ENCODE measurements at regions not wholly inside any gene's neighbourhood (a gene's known extent, or its start where the extent isn't known, plus 50 kb on each side); places are given as distances from the start of the nearest gene placed in this dataset.

- H3K36me3 ChIP-seq (ENCODE audit: control insufficient read depth, insufficient read depth, low read length) = no peaks in the 10 kb centered on the region
- no peak overlapping the region for H3K9ac ChIP-seq (ENCODE audit: low read length)
- H3K27me3 ChIP-seq (ENCODE audit: control insufficient read depth, insufficient read depth, low read length) = no peaks in the 10 kb centered on the region
- H3K4me1 ChIP-seq (ENCODE audit: control insufficient read depth, insufficient read depth, low read length) = no peaks in the 10 kb centered on the region
- H3K4me3 ChIP-seq (ENCODE audit: low read length) = no peak overlapping the region
- H3K9me3 ChIP-seq (ENCODE audit: control insufficient read depth, low read length) = no peaks in the 10 kb centered on the region
Measured at GRCh38 chr3:105957722-105958121, 88.9 kb upstream of the CBLB start.

DNA sequence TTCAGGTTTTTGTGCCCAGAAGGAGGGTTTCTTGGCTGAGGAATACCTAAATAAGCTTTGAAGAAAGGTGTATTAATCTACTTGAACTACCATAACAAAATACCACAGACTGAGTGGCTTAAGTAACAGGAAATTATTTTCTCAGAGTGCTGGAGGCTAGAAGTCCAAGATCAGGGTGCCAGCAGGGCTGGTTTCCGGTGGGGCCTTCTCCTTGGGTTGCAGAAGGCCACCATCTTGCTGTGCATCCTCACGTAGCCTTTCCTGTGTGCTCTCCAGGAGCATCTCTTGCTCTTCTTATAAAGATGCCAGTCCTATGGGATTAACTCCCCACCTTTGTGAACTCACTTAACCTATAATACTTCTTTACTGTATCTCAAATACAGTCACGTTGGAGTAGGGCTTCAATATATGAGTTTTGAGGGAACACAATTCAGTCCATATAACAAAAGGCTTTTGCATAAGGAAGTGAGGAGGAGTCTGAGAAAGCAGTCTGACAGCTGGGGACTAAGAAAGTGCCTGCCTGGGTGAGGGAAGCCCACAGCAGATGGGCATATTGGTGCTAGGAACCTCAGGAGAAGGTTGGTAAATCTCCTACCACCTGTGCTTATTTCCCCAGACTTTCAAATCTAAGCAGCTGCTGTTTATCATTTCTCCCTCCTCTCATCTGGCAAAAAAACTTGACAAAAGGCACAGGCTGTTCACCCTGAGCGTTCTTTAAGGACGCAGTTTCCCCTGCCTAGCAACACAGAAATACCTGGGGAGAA is 89.6 kb upstream of the CBLB start:
- no peaks in the 10 kb centered on the region for H3K9me3 ChIP-seq (ENCODE audit: control insufficient read depth, low read length)

DNA sequence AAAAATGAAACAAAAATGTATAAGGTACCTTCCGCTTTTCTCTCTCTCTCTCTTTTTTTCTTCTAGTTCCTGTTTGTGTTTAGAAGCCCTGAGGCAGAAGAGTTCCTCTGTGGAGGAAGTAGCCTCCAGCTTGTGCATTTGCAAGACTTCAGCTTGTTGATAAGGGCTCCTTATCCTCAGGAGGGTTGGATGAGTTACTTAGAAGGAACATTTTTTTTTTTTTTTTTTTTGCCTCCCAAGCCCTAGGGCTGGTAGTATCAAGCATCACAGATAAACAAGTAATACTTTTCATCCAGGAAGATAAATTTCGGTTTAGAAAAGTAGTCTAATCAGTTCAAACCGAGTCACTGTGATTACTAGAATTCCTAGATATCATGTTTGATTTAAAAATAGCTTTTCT is 91.0 kb upstream of the CBLB start:
- Histone ChIP-seq H3K4me3 (ENCODE audit: low read length) (no peak overlapping the region), H3K27me3 (ENCODE audit: control insufficient read depth, insufficient read depth, low read length) (no peaks in the 10 kb centered on the region), H3K9me3 (ENCODE audit: control insufficient read depth, low read length) (no peaks in the 10 kb centered on the region), H3K36me3 (ENCODE audit: control insufficient read depth, insufficient read depth, low read length) (no peaks in the 10 kb centered on the region), H3K4me1 (ENCODE audit: control insufficient read depth, insufficient read depth, low read length) (no peaks in the 10 kb centered on the region), H3K9ac (ENCODE audit: low read length) (no peak overlapping the region)

More for the DNA sequence above, 89.6 kb upstream of the CBLB start:
- no peak overlapping the region for H3K4me3 ChIP-seq (ENCODE audit: low read length)
- H3K36me3 ChIP-seq (ENCODE audit: control insufficient read depth, insufficient read depth, low read length) = no peaks in the 10 kb centered on the region
- H3K9ac ChIP-seq (ENCODE audit: low read length) = no peak overlapping the region
- no peaks in the 10 kb centered on the region for H3K27me3 ChIP-seq (ENCODE audit: control insufficient read depth, insufficient read depth, low read length)
- H3K4me1 ChIP-seq (ENCODE audit: control insufficient read depth, insufficient read depth, low read length) = no peaks in the 10 kb centered on the region

- no peak overlapping the region for H3K4me3 ChIP-seq (ENCODE audit: low read length)
- no peaks in the 10 kb centered on the region for H3K4me1 ChIP-seq (ENCODE audit: control insufficient read depth, insufficient read depth, low read length)
- H3K36me3 ChIP-seq (ENCODE audit: control insufficient read depth, insufficient read depth, low read length) = no peaks in the 10 kb centered on the region
- no peak overlapping the region for H3K9ac ChIP-seq (ENCODE audit: low read length)
- H3K9me3 ChIP-seq (ENCODE audit: control insufficient read depth, low read length) = no peaks in the 10 kb centered on the region
- H3K27me3 ChIP-seq (ENCODE audit: control insufficient read depth, insufficient read depth, low read length) = no peaks in the 10 kb centered on the region
Measured at GRCh38 chr3:105960381-105960780, 91.6 kb upstream of the CBLB start.

- no peaks in the 10 kb centered on the region for H3K36me3 ChIP-seq (ENCODE audit: control insufficient read depth, insufficient read depth, low read length)
- H3K27me3 ChIP-seq (ENCODE audit: control insufficient read depth, insufficient read depth, low read length) = no peaks in the 10 kb centered on the region
- no peaks in the 10 kb centered on the region for H3K4me1 ChIP-seq (ENCODE audit: control insufficient read depth, insufficient read depth, low read length)
- H3K4me3 ChIP-seq (ENCODE audit: low read length) = no peak overlapping the region
- no peak overlapping the region for H3K9ac ChIP-seq (ENCODE audit: low read length)
- H3K9me3 ChIP-seq (ENCODE audit: control insufficient read depth, low read length) = no peaks in the 10 kb centered on the region
Measured at GRCh38 chr3:105963161-105963560, 94.3 kb upstream of the CBLB start.

- Histone ChIP-seq H3K36me3 (ENCODE audit: control insufficient read depth, insufficient read depth, low read length) (no peaks in the 10 kb centered on the region), H3K9me3 (ENCODE audit: control insufficient read depth, low read length) (no peaks in the 10 kb centered on the region)
Measured at GRCh38 chr3:105965384-105965783, 96.6 kb upstream of the CBLB start.

DNA sequence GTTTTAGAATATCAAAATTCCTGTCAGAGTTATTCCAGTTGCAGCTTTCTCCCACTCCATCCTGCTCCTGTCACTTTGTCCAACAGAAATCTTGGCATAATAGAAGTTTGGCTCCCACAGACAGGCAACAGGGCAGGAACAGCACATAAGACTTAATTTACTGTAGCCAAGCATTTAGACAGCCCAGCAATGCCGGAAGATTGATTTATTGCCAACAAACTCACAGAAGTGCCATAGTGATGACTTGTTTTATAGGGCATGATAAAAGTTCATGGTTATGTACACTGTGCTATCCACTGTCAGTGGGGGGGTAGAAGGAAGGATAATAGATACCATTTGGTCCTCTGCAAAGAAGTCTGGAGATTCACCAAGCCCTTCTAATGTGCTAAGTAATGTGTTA is 98.3 kb upstream of the CBLB start:
- Histone ChIP-seq H3K36me3 (ENCODE audit: control insufficient read depth, insufficient read depth, low read length) (no peaks in the 10 kb centered on the region), H3K4me3 (ENCODE audit: low read length) (no peak overlapping the region), H3K27me3 (ENCODE audit: control insufficient read depth, insufficient read depth, low read length) (no peaks in the 10 kb centered on the region), H3K4me1 (ENCODE audit: control insufficient read depth, insufficient read depth, low read length) (no peaks in the 10 kb centered on the region), H3K9ac (ENCODE audit: low read length) (no peak overlapping the region), H3K9me3 (ENCODE audit: control insufficient read depth, low read length) (no peaks in the 10 kb centered on the region)

More at GRCh38 chr3:105965384-105965783, 96.6 kb upstream of the CBLB start:
- H3K9ac ChIP-seq (ENCODE audit: low read length) = no peak overlapping the region
- no peaks in the 10 kb centered on the region for H3K4me1 ChIP-seq (ENCODE audit: control insufficient read depth, insufficient read depth, low read length)
- H3K27me3 ChIP-seq (ENCODE audit: control insufficient read depth, insufficient read depth, low read length) = no peaks in the 10 kb centered on the region
- no peak overlapping the region for H3K4me3 ChIP-seq (ENCODE audit: low read length)

DNA sequence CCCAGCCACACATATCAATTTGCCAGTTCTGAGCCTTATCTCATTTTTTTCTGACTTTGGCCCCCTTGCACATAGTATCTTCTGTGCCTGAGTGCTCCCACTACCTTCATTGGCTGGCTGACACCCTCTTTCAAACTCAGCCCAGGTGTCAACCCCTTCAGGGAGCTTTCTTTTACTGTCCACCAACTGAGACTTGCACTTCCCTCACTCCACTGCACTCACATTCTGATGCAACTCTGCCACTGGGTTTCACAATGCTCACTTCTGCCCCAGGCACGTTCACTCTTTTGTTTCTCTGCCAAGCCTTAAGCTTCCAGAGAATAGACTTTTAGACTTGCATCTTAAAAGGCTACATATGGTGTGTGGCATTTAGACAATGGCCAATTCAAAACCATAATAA is 101.5 kb upstream of the CBLB start:
- H3K36me3 ChIP-seq (ENCODE audit: control insufficient read depth, insufficient read depth, low read length) = no peaks in the 10 kb centered on the region

GRCh38 chr3:105972069-105972468 is 103.3 kb upstream of the CBLB start:
- no peak overlapping the region for H3K4me3 ChIP-seq (ENCODE audit: low read length)

More for the DNA sequence above, 101.5 kb upstream of the CBLB start:
- Histone ChIP-seq H3K4me1 (ENCODE audit: control insufficient read depth, insufficient read depth, low read length) (no peaks in the 10 kb centered on the region), H3K27me3 (ENCODE audit: control insufficient read depth, insufficient read depth, low read length) (no peaks in the 10 kb centered on the region), H3K9ac (ENCODE audit: low read length) (no peak overlapping the region), H3K4me3 (ENCODE audit: low read length) (no peak overlapping the region), H3K9me3 (ENCODE audit: control insufficient read depth, low read length) (no peaks in the 10 kb centered on the region)

DNA sequence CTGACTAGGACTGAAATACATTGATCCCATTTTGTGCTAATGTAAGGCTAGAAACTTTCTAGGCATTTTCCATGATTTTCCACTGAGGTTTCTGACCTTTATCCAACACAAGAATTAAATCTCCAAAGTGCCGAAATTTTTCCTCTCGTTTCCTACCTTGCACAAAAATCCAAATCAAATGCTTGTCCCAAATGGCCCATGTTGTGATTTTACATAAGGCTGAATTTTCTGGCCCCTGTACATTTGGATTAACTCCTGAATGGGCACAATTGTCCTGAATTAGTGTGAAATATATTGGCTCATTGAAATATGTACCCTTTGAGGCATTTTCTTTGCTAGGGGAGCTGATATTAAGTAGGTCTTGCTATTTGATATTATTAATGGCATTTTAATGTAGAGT is 105.6 kb upstream of the CBLB start:
- Histone ChIP-seq H3K4me3 (ENCODE audit: low read length) (no peak overlapping the region), H3K36me3 (ENCODE audit: control insufficient read depth, insufficient read depth, low read length) (no peaks in the 10 kb centered on the region), H3K27me3 (ENCODE audit: control insufficient read depth, insufficient read depth, low read length) (no peaks in the 10 kb centered on the region), H3K9ac (ENCODE audit: low read length) (no peak overlapping the region), H3K9me3 (ENCODE audit: control insufficient read depth, low read length) (no peaks in the 10 kb centered on the region), H3K4me1 (ENCODE audit: control insufficient read depth, insufficient read depth, low read length) (no peaks in the 10 kb centered on the region)

More at GRCh38 chr3:105972069-105972468, 103.3 kb upstream of the CBLB start:
- H3K4me1 ChIP-seq (ENCODE audit: control insufficient read depth, insufficient read depth, low read length) = no peaks in the 10 kb centered on the region
- no peak overlapping the region for H3K9ac ChIP-seq (ENCODE audit: low read length)
- H3K27me3 ChIP-seq (ENCODE audit: control insufficient read depth, insufficient read depth, low read length) = no peaks in the 10 kb centered on the region
- no peaks in the 10 kb centered on the region for H3K36me3 ChIP-seq (ENCODE audit: control insufficient read depth, insufficient read depth, low read length)
- H3K9me3 ChIP-seq (ENCODE audit: control insufficient read depth, low read length) = no peaks in the 10 kb centered on the region

GRCh38 chr3:105976196-105976595 is 107.4 kb upstream of the CBLB start:
- no peak overlapping the region for H3K9ac ChIP-seq (ENCODE audit: low read length)
- H3K9me3 ChIP-seq (ENCODE audit: control insufficient read depth, low read length) = no peaks in the 10 kb centered on the region
- no peaks in the 10 kb centered on the region for H3K36me3 ChIP-seq (ENCODE audit: control insufficient read depth, insufficient read depth, low read length)
- H3K4me1 ChIP-seq (ENCODE audit: control insufficient read depth, insufficient read depth, low read length) = no peaks in the 10 kb centered on the region
- H3K4me3 ChIP-seq (ENCODE audit: low read length) = no peak overlapping the region
- H3K27me3 ChIP-seq (ENCODE audit: control insufficient read depth, insufficient read depth, low read length) = no peaks in the 10 kb centered on the region

- H3K4me3 ChIP-seq (ENCODE audit: low read length) = no peak overlapping the region
Measured at GRCh38 chr3:105979961-105980360, 111.1 kb upstream of the CBLB start.

GRCh38 chr3:105982207-105982606 is 113.4 kb upstream of the CBLB start:
- Histone ChIP-seq H3K4me3 (ENCODE audit: low read length) (no peak overlapping the region), H3K9ac (ENCODE audit: low read length) (no peak overlapping the region), H3K4me1 (ENCODE audit: control insufficient read depth, insufficient read depth, low read length) (no peaks in the 10 kb centered on the region), H3K36me3 (ENCODE audit: control insufficient read depth, insufficient read depth, low read length) (no peaks in the 10 kb centered on the region), H3K27me3 (ENCODE audit: control insufficient read depth, insufficient read depth, low read length) (no peaks in the 10 kb centered on the region), H3K9me3 (ENCODE audit: control insufficient read depth, low read length) (no peaks in the 10 kb centered on the region)

More at GRCh38 chr3:105979961-105980360, 111.1 kb upstream of the CBLB start:
- Histone ChIP-seq H3K27me3 (ENCODE audit: control insufficient read depth, insufficient read depth, low read length) (no peaks in the 10 kb centered on the region), H3K9ac (ENCODE audit: low read length) (no peak overlapping the region), H3K9me3 (ENCODE audit: control insufficient read depth, low read length) (no peaks in the 10 kb centered on the region), H3K4me1 (ENCODE audit: control insufficient read depth, insufficient read depth, low read length) (no peaks in the 10 kb centered on the region), H3K36me3 (ENCODE audit: control insufficient read depth, insufficient read depth, low read length) (no peaks in the 10 kb centered on the region)

Data from mucosa of stomach (tissue), 1 donor.